ENCODE measurements at regions not wholly inside any gene's neighbourhood (a gene's known extent, or its start where the extent isn't known, plus 50 kb on each side); places are given as distances from the start of the nearest gene placed in this dataset.
"Not testable (repeated sequence)": the region's sequence is repeated elsewhere in the genome, so short reads cannot be mapped to it uniquely, and the experiment has no call there.

DNA sequence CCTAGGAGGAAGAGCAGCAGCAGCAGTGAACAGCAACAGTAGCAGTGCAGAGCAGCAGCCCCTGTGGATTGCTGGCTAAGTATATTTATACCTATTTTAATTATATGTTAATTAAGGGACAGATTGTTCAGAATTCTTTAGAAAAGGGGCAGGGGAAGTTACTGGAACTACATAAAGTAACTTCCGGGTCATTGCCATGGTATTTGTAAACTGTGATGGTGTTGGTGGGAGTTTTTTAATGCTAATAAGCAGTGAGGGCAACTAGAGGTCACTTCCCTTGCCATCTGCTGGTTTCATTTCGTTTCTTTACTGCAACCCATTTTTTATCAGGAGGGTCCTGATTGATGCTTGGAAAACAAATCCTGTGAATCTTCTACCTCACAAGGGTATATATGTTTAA lies 229.8 kb upstream of the PODXL start:
- FAIRE-seq, result no peak

DNA sequence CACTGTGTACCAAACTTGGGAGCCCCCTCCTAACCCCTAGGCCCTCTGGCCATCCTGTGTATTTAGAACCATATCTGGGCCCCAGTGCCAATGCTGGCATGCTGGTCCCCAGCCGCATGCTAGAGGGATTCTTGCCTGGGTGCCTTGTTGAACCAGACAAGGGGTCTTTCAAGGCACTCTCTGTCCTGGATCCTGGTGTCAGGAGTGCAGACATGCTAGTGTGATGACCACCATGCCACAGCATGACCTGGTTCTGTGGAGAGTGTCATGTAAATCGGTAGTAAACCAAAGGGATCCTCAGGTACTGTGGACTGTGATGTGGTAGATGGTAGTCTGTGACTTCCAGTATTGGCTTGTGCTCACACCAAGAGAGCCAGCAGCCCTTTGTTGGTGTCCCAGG lies 222.2 kb upstream of the PODXL start:
- no peak for FAIRE-seq

DNA sequence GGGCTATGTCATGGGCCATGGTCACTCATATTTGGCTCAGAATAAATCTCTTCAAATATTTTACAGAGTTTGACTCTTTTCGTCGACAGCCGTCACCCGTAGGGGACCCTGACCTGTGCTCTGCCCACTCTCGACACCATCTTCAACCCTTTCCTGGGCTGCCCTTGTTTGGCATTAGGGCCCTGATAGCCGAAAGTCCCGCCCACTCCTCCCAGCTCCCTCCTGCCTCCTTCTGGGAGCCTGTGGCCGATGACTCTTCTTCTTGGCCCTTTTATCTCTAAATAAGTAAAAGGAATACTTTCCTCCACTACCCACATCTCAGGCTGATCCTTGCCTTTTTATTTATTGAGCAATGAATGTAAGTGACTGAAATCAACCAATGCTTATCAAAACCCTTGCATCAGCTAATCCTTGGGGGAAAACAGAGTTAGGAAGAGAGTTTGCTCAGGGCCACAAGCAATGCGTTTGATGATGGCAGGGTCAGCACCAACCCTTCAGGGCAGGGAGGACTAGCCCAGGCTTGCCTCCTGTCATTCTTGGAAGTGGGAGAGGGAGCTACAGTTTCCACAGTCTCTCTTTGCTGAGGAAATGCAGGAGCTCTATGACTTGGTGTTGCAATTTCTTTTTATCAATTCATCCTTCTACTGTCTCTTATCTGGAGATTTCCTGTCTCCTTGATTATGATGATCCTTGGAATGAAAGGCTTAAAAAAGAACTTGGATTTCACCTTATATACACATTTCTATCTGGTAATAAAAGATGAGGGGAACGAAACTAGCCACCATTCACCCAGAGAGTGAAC lies 218.2 kb upstream of the PODXL start:
- FAIRE-seq, result no peak

DNA sequence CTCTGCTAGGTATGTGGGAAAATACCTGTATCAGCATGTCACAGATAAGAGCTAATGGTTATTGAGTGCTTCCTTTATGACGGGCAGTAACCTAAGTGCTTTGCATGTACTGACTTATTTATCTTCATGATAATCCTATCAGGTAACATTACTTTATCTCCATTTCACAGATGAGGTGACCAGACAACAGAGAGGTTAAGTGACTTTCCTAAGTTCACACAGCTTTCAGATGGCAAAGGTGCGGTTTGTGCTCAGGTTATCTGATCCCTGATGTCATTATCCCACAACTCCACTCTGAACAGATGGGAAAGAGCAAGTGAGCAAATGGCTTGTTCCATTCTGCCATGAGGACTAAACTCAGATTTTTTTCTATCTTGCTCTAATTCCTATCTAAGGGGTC lies 217.0 kb upstream of the PODXL start:
- no peak for FAIRE-seq

DNA sequence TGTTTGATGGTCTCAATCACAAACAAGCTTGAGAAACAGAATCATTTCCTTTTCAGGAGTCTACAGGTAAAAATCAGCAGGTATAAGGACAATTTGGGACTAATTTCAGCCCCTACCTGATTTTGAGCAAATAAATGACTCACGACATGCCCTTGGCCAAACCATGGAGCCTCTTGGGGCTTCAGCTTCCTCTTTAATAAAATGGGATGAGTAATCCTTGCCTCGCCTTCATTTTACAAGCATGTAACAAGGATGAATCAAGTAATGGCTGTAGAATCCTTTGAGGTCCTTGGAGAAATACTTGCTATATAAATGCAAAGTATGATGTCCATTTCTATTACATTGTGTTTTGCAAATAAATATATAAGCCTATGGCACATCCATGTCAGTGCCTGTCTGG lies 212.8 kb upstream of the PODXL start:
- FAIRE-seq, result no peak

DNA sequence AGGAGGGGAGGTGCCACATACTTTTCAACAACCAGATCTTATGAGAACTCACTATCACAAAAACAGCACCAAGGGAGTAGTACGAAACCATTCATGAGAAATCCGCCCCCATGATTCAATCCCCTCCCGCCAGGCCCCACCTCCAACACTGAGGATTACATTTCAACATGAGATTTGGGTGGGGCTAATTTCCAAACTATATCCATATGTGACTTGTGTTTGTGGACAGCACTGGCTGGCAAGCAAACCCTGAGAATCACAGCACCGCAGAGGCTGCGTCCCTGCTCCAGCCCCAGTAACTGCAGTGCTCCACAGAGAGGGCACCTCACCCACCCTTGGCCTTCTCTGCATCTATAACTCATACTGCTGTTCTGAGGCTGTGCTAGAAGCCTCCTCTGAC lies 211.2 kb upstream of the PODXL start:
- FAIRE-seq, result no peak

DNA sequence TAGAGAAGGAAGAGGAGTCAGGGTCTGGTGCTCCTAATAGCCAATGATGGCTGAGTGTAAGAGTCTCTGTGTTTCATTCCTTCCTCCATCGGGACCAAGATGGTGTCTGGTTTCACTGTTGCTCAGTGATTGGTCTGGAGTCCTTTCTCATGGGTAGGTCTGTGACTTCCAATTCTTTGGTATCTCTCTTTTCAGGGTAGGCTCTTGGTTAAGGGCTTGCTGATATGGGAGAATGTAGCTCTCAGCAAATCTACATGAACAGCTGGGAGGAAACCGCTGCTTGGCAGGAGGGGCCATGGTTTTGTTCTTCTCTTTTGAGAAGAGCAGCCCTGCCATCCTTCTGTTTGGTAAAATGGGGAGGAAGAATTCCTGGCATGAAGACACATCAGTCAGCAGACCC lies 209.1 kb upstream of the PODXL start:
- FAIRE-seq, result no peak

DNA sequence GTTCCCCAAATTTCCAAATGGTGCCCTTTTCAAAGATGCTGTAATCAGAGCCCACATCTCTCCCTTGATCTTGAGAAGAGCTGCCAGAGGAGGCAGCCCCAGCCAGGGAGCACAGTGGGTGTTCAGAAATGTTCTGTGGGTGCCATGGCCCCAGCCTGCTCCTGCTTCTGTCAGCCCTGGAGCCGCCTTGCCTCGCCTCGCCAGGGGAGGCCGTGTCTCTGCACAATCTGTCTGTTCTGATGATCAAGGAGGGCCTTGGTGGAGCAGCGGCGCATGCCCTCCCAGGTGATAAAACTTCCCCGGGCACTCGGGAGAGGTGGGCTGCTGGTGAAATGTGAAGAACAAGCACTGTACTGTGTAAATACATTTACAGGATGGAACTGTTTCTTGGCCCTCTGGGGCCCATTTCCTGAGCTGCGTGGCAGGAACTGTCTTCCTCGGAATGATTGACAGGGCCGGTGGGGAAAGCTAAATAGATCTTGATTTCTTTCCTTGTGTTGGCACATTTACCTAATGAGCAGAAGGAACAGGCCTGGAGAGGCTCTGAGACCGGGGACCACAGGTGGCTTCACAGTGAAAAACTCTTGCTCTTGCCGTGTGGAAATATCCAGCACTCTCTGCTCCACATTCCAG lies 207.8 kb upstream of the PODXL start:
- no peak for FAIRE-seq

DNA sequence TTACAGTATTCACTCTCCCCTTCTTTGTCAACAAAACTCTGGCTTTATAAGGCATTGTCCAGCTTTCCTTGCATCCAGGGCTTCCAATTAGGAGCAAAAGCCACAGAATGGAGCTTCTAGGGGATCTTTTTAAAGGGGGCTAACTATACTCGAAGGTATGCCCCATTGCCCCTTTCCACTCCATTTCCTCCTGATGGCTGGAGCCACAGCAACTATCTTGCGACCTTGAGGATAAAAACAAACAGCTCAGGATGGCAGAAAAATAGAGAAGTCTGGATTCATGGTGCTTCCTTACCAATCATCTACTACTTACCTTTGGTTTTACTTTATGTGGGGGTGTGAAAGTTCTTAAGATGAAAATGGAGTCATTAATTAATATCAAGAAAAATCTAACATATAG lies 206.3 kb upstream of the PODXL start:
- no peak for FAIRE-seq

DNA sequence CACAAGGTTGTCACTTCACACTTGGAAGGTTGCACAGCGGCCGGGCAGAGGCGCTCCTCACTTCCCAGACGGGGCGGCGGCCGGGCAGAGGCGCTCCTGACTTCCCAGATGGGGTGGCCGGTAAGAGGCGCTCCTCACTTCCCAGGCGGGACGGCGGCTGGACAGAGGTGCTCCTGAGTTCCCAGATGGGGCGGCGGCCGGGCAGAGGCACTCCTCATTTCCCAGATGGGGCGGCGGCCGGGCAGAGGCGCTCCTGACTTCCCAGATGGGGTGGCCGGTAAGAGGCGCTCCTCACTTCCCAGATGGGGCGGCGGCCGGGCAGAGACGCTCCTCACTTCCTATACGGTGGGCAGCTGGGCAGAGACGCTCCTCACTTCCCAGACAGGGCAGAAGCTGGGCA lies 199.4 kb upstream of the PODXL start:
- FAIRE-seq, result not testable (repeated sequence)

DNA sequence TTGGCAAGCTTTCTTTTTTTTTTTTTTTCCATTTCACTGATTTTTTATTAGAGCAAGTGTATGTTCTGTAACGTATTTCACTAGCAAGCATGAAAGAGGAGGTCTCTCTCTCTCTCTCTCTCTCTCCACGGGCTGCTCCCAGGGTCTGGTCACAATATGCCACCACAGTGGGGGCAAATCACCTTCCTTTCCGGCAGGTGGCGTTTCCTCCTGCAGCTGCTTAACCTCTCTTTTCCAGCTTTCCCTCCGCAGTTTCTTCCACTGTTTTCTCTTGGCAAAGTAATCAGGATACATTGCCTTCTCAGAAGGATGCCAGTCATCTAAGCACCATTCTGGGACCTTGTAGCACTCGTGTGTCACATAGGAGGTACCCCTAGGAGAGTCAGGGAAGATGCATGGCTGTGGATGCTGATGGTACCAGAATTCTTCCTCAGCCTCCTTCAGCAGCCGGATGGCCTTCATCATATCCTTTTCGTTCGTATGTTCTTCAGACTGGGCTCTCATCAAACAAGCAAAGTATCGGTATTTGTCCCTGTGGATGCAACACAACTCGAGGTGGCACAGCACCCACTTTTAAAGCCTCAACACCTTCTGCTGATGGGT lies 197.3 kb upstream of the PODXL start:
- no peak for FAIRE-seq

DNA sequence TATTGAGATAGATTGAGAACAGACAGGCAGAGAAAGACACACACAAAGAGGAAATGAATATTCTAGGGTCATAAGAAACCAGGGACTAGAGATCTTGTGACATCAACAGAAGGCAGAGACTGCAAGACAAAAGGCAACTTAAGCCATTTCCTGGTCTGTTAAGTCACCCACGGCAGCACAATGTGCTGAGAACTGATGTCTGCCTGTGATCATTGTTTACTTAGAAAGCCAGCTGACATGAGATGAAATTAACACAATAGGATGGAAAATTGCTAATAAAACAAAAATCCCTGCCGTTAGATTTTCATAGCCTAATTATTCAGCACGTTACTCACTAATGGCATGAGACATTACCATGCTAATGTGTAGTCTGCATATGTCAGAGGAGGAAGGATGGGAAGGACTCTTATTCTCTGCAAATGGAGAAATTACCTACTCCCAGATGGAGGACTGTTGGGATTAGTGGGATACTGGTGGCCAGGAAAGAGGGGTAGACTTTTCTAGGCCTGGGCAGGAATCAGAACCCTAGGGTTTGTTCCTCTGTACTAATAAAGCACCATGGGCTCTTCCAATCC lies 191.3 kb upstream of the PODXL start:
- no peak for FAIRE-seq

DNA sequence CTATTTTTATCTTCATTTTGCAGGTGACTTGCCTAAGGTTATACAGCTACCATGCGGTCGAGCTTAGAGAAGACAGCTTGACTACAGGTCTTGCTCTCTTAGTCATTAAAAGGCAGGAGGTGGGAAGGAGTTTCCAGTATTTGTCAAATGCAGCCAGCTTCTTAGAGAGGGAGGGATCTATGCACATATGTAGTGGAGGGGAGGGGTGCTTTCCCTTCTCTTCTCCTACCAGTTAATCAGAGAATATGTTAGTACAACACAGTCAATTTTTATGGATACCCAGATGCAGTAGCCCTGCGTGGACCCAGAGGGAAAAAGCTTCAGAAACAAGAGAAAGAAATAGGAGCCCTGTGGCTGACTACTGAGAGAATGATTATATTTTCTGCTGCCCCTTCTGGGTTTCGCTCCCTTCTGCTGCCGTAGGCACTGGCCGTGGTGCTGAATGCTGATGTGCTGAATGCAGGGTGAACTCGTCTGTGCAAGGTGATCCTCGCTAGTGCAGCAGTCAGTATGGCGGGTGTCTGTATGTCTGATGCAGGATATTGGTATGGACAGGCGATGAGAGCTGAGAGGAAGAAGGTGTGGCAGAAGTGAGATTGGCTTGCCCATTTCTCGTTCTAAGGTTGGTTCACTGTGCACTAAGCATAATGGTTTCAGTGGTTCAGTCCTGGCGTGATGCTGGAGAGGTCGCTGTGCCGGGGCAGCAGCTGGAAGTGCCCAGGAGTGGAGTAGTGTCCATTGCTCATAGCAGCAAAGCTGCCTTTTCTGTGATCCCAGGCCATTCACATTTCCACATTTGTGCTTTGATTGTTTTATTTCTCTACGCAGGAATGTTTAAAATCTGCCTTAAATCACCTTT lies 189.2 kb upstream of the PODXL start:
- no peak for FAIRE-seq

DNA sequence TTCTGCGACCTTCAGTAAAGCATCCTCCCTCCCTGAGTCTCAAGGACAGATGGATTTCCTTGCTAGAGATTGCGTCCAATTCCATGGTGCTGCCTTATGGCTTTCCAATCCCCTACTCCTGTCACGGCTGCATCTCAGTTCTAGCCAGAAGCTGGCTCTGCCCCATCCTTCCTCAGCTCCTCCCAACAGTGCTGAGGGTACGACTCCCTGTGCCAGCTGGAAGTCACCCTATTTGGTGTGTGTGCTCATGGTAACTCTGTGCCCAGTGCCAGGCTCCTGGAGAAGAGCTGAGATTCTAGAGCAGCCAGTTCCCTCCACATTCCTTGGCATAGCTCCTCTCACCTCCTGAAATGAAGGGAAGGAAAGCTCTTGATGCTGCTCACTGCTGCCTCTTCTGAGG lies 185.0 kb upstream of the PODXL start:
- no peak for FAIRE-seq

DNA sequence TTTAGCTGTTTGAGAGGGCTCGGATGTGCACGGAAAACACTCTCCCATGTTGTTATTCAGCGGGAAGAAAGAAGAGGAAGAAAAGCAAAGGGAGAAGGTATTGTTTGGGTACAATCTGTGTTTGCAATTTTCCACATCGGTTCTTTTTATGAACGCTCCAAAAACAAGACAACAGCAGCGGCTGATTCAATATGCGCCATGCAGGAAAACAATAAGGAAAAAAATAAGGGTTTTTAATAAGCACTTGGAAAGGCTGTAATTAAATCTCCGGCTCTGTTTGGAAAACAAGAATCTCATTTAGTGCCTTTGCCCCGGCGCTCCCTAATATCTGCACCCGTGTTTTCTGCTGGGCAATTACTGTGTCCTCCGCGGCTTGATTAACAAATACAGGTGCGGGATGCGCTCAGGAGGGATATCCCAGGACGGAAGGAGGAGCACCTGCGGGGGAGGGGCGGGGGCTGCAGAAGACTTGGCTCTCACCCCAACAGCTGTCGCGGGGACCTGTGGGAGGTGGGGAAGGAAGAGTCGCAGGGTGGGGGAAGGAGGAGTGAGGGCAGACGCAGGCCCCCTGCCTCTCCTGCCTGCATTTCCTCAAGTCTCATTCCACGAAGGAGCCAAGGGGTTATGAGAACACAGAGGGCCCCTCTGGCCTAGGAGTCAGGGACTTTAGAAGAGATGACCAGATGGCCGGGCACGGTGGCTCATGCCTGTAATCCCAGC lies 181.5 kb upstream of the PODXL start:
- FAIRE-seq, result no peak

DNA sequence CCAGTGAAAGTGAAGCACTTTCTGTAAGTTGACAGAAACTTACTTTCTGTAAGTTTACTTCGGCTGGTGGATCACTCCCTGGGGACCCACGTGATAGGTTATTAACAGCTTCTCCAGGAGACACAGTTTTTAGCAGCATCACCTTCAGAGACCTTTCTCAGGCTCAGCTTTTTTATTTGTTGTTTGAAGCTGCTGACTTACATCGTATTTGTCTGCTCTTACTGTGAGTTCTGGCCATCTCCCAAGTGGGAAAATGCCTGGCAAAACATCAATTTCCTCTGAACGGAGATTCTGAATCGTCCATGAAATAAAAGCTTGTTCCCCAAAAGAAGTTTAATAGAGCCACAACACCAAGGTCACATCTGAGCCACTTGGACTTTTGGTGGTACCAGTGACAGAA lies 178.7 kb upstream of the PODXL start:
- no peak for FAIRE-seq

DNA sequence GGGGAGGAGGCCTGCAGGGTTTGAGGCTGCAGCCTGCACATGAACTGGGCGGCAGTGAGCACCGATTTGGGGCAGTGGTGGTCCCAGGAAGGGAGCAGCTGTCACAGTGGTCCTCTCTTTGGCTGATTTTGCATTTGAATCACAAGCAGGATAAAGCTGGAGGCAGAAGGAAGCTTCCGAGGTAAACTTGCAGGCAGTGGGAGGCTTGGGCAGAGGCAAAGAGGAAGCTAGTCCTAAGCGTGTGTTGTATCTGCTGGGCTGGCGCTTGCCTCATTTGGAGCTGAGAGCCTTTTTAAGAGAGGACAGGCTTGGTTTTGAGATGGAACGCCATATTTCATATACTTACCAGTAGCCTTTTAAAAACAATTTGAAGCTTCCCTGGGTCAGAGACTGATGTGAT lies 177.2 kb upstream of the PODXL start:
- FAIRE-seq, result no peak

DNA sequence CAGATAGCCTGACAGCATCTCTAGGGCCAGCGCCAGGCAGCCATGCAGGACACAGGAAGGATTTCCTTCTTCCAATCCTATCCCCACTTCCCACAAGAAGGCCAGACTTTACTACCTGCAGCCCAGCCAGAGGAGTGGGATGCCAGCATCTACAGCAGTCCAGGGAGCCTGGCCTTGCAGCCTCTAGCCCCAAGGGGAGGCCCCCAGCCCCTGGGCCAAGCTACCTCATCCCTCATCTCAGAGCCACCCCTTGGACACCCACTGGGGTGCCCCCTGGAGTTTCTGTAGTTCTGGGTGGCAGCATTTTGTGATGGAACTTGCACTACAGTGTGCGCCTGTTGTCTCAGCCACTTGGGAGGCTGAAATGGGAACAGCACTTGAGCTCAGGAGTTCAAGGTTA lies 170.8 kb upstream of the PODXL start:
- FAIRE-seq, result no peak

DNA sequence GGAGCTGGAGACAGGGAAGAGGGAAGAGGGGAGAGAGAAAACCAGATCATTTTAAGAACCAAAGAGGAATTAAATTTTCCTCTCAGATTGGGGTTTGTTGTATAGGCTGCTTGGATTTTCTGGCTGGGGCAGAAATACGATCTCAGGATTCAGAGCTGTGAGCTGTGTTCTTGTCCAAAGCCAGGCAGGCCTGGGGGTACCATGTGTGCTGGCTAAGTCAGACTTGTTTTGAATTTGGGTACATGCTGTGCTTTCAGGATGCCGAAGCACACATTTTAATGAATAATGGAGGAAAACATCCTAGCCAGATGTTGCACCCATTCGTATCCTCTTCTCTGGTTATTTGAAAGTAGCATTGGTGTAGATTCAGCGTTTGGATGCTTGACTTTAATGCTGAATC lies 170.3 kb upstream of the PODXL start:
- no peak for FAIRE-seq

DNA sequence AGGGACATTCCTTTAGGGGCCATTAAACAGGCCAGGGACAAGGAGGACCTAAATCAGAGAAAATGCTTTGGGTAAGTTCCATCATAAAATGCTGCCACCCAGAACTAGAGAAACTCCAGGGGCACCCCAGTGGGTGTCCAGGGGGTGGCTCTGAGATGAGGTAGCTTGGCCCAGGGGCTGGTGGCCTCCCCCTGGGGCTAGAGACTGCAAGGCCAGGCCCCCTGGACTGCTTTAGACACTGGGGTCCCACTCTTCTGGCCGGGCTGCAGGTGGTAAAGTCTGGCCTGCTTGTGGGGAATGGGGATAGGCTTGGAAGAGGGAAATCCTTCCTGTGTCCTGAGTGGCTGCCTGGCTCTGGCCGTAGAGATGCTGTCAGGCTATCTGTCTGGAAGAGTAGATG lies 169.6 kb upstream of the PODXL start:
- FAIRE-seq, result no peak

DNA sequence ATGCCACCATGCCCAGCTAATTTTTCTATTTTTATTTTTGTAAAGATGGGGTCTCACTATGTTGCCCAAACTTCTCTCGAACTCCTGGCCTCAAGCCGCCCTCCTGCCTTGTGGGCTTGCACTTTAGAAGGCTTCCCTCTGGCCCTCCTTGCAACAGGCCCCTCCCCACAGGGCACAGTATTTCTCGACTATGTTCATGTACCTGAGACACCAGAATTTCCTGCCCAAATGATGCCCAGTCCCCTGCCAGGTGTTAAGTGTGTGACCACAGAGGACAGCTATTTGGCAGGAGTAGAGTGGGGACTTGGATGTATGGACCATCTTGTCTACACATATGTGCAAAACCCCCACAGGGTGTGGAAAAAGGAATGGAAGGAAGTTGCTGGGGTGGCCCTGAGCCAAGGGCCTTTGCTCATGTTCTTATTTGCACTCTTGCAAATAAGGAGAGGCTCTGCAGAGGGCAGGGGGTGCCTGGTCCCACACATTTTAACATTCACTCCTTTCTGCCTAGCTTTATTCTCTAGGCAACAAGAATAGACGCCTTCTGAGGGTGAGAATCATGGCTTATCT lies 168.4 kb upstream of the PODXL start:
- FAIRE-seq, result no peak

DNA sequence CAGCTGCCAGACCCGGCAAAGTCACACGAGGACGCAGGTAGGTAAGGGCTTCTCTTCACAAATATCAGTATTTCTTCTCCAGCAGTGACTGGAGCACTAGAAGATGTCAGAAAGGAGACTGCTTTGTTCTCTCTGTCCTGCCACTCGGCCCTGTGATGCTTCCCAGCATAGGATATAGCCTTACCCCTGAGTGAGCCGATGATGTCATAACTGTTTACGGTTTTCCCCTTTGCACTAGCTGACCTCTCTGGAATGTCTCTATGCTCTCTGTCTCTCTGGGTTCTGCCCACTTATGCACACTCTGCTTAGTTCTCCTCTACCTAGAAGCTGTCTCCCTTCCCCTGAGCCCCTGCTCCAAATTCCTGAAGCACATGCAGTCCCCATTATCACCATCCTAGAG lies 167.5 kb upstream of the PODXL start:
- FAIRE-seq, result no peak
